ENCODE measurements at regions not wholly inside any gene's neighbourhood (a gene's known extent, or its start where the extent isn't known, plus 50 kb on each side); places are given as distances from the start of the nearest gene placed in this dataset.

- TF ChIP-seq EP300 (IDR thresholded peaks at IDR 0.05; ENCODE audit: borderline replicate concordance in 1 of 2, low read depth in 2 of 2, low read length in 2 of 2), result no peak
- TF ChIP-seq SP1 (IDR thresholded peaks at IDR 0.05; ENCODE audit: low read depth, low read length), result no peak
- no peak for TF ChIP-seq CREB1 (IDR thresholded peaks at IDR 0.05)
- TF ChIP-seq POLR2AphosphoS5 (IDR thresholded peaks at IDR 0.05; ENCODE audit: low read depth, low read length), result no peak
- TF ChIP-seq, protein P1, sequence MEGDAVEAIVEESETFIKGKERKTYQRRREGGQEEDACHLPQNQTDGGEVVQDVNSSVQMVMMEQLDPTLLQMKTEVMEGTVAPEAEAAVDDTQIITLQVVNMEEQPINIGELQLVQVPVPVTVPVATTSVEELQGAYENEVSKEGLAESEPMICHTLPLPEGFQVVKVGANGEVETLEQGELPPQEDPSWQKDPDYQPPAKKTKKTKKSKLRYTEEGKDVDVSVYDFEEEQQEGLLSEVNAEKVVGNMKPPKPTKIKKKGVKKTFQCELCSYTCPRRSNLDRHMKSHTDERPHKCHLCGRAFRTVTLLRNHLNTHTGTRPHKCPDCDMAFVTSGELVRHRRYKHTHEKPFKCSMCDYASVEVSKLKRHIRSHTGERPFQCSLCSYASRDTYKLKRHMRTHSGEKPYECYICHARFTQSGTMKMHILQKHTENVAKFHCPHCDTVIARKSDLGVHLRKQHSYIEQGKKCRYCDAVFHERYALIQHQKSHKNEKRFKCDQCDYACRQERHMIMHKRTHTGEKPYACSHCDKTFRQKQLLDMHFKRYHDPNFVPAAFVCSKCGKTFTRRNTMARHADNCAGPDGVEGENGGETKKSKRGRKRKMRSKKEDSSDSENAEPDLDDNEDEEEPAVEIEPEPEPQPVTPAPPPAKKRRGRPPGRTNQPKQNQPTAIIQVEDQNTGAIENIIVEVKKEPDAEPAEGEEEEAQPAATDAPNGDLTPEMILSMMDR (IDR thresholded peaks at IDR 0.05; ENCODE audit: control extremely low read depth in 1 of 3, insufficient read depth in 1 of 3, low read depth in 1 of 3, low read length in 3 of 3), result no peak
- no peak for TF ChIP-seq FOSL1 (IDR thresholded peaks at IDR 0.05; ENCODE audit: insufficient read depth, low read depth, low read length)
- no peak for TF ChIP-seq EZH2 (IDR thresholded peaks at IDR 0.05; ENCODE audit: low read depth, low read length, severe bottlenecking)
- no peak for TF ChIP-seq EGR1 (IDR thresholded peaks at IDR 0.05; ENCODE audit: borderline replicate concordance, low read depth, low read length)
These were observed 81.3 kb upstream of the COL21A1 start for GRCh38 chr6:56328728-56329090.
